Fibroblast of skin of scalp (primary cell): ENCODE measurements at regions not wholly inside any gene's neighbourhood (a gene's known extent, or its start where the extent isn't known, plus 50 kb on each side); places are given as distances from the start of the nearest gene placed in this dataset.
"Not testable (repeated sequence)": the region's sequence is repeated elsewhere in the genome, so short reads cannot be mapped to it uniquely, and the experiment has no call there.

Experiments used
- DNase-seq: peaks from one replicate; pipeline ENCODE4 v3.0.0-alpha.2; 2013

DNA sequence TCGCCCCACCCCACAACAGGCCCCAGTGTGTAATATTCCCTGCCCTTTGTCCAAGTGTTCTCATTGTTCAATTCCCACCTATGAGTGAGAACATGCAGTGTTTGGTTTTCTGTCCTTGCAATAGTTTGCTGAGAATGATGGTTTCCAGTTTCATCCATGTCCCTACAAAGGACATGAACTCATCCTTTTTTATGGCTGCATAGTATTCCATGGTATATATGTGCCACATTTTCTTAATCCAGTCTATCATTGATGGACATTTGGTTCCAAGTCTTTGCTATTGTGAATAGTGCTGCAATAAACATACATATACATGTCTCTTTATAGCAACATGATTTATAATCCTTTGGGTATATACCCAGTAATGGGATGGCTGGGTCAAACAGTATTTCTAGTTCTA is 132.7 kb downstream of the SNX10 start:
- not testable (repeated sequence) for DNase-seq

DNA sequence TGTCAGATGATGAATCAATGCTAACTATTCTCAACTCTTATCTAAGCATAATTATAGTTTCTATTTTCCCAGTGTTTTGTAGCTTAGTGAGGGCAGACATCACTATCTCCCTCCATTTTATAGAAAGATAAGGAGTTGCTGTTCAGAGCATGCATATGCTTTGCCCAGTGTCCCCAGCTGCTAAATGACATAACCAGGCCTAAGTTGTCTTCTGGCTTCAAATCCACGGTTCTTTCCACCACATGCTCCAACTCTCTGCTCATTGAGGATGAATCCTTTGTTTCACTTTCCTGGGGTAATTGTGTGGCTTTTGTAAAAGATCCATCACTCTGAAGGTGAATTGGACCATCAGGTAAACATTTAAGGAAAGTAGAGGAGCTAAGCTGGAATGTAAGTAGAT is 134.0 kb downstream of the SNX10 start:
- no peak for DNase-seq

DNA sequence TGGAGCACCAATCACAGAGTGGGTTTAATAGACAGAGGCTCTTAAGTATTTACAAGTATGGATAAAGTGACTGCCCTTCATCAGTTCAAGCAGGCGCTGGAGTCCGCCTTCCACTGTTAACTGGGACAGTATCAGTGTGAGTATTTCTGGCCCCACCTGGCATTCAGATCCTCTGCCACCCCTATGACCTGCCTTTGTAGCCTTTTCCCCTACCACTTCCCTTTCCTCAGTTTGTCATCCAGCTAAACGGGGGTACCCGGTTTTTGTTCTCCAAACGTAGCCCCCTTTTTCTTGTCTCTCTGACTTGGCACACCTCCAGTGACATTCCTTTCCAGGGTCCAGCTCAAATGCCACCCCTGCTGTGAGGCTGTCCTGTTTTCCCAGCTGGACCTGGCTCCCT is 134.4 kb downstream of the SNX10 start:
- DNase-seq: no peak

DNA sequence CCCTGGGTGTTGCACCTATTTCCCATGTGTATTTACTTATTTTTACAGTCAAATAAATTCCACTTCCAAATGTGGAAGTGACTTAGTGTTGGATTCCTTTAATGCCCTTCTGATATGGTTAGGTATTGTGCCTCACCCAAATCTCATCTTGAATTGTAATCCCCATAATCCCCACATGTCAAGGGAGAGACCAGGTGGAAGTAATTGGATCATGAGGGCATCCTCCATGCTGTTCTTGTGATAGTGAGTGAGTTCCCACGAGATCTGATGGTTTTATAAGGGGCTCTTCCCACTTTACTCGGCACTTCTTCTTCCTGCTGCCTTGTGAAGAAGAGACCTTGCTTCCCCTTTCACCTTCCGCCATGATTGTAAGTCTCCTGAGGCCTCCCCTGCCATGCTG is 136.9 kb downstream of the SNX10 start:
- no peak for DNase-seq

DNA sequence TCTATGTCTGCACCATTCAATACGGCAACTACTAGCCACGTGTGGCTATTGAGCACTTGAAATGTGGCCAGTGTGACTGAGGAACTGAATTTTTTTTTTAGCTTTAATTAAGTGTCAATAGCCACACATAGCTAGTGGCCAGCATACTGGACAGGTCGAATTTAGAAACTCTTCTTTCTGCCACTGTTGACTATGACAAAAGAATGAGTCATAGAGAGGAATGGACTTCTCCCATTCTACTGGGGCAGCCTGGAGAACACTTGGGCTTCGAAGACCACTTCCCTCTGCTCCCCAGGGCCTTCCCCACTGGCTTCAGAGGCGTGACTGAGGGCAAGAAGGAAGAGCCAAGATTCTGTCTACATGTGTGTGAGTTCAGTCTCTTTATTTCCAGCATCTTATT is 137.5 kb downstream of the SNX10 start:
- DNase-seq: no peak

DNA sequence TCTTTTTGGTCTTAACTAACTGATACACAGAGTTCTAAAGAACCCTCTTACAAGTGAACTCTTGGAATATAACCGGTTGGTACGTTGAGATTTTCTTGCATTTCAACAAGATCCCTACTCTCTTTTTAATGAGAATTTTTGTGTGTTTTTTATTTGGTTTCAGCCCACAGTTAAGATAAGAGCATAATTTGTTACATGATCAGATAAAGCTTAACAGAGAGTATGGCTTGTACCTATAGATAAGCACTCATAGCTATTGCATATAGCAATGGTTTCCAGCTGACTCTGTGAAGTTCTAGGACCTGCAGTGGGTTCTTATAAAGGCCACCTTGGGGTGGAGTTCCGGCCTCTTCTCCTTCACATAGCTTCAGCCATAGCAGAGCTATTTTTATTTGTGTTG is 143.3 kb downstream of the SNX10 start:
- no peak for DNase-seq

DNA sequence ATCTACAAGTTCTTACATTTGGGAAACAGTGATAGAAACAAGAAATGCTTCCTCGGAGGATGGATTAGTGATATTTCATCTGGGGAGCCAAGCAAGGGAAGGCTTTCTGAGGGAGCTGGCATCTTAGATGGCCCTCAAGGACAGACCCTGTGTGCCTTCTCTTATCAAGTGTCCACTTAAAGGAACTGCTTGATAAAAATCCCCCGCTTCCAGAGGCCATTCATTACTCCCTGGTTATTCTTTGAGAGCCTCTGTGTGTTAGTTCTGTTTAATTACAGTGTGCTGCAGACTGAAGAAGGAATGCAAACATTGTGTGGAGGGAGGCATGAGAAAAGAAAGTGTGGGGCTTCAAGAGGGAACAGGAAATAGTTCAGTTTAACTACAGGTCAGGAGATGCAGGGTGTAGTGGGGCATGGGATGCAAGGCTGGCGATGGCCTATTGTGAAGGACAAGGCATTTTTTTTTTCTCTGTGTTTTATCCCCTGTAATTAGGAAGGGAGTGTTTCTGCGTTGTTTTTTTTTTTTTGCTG is 145.4 kb downstream of the SNX10 start:
- no peak for DNase-seq

DNA sequence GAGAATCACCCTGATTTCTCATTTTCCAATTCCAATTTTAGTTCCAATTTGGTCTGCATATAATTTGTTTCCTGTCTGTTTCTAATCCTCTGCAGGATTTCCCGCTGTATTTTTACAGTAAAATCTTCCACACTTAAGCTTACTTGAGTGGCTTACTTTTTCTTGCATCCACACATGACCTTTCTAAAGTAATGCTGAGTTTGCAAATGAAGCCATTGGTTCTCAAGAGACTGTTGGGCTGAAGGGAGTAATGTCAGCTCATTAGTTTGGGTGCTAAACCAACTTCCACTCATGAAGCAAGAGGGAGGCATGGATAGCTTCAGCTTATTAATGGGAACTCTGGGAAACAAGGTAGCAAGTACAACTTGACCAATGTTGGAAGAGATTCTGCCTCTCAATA is 146.4 kb downstream of the SNX10 start:
- DNase-seq: no peak

DNA sequence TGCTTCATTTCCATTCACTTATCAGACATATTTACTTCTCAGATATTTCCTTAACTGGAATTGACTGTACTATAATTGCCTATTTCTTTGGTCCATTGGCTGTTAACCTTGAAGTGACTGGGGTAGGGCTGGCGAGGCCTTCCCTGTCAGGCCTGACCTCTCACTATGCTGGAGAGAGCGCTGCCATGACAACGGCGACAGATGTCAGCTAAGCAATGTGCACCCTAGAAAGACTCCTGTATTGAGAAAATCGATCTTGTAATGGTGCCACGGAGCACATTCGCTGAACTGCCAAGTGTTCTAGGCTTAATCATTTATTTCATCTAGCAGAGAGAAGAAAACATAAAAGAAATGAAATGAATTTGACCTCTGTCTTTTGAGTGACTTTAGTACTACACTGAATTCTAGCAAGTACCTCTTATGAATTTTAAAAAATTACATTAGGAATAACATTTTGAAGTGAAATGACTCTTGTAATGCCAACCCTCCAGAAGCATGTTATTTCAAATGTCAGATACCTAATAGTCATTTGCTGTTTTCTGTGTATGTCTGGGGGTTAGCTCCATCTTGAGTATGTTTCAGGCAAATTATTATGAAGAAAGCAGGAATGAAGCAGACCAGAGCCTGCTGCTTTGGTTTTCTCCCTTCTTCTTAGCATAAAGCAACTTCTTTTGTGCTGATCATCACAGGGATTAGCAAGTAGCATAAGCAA is 148.0 kb downstream of the SNX10 start:
- DNase-seq: no peak

DNA sequence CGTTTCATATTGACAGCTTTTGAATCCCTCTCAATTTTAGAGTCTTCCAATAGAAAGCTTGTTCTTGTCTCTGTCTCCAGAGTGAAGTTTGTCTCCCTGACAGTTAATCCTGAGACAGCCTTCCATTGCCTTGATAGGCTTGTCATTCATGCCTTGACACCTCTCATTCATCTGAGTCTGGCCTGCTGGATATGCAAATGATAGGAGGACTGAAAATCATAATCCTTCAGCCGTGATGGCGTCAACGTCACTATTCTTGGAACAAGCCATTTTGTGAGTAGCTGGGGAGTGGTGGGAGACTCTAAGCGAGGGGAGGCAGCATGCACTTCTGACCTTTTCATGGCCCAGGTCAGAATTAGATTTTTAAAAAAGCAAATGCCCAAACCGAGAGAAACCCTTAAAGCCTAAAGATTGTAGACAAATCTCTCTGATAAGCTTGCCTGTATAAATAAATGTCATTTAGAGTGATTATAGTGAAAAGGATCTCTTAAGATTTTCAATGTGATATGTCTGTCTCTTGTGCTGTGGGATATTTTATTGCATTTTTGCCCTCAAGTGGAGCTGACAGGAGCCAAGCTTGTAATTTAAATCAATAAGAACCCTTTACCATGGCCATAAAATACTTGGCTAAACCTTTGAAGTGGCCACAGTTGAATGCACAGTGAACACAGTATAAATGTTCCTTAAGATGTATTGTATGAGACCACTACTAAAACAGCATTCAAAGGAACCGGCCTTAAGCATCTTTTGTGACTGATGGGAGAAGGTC is 148.8 kb downstream of the SNX10 start:
- no peak for DNase-seq

DNA sequence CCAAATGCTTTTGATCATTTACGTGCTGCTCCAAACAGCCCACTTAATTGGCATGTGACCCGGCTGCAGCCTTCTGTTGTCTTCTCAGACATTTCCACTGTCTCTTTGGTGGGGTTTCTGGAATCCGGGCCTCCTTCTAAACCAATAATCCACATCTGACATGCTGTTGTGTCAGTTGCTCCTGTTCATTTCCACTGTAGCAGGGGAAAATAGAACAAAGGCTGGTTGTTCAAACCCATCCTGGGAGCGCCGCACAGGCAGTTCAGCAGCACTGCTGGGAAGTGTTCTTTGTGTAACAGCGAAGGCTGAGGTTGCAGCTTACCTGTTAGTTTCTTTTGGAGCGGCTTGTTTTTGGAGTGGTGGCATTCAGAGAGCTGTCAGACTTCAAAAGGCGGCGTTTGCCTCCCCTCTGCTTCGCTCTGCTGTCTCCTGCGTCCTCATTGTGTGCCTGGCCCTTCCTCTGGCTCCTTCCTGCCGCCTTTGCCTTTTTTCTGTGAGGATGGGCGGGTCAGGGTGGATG is 149.4 kb downstream of the SNX10 start:
- no peak for DNase-seq

DNA sequence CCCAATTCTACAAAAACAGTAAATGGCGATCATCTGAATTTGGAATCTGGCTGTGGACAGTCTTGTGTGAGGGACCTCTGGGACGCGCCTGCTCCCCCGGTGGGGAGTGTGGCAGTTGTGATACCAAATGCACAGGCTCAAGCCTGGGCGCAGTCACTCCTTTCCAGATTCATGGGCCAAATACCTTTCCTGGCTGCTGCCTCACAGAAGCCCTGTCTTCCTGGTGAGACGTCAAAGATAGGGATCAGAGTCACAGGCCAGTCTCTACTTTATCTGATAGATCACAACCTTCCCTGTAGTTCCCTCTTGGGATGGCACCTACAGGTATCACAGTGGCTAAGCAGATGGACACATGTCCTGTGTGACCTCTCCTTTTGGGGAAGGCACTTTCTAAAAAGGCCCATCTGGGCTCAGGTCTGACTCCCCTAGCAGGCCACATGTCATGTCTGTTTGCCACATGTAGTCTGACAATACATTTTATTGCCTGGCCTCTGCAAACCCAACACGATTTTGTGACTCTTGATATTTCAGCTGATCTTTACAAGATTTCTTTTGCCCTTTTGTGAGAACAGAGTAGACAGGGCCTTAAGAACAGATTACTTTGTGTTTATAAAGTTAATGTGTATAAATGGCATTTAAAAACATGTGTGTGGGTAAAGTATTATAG is 150.1 kb downstream of the SNX10 start:
- no peak for DNase-seq

DNA sequence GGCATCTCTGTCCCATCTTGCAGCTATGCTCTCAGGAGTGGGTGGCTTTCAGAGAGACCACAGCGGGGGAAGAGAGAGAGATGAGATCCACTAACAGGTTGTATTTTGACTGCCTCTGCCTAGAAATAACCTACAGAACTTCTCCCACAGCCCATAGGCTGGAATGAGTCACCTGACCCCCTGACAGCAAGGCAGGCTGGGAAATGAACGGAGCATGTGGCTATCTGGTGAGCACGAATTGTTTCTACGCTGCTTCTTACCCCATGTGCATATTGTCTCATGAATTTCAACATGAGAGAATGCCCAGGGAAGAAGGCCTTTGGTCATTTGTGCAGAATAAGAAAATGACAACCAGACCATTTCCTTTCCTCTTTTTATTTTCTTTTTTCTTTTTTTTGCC is 151.3 kb downstream of the SNX10 start:
- no peak for DNase-seq

DNA sequence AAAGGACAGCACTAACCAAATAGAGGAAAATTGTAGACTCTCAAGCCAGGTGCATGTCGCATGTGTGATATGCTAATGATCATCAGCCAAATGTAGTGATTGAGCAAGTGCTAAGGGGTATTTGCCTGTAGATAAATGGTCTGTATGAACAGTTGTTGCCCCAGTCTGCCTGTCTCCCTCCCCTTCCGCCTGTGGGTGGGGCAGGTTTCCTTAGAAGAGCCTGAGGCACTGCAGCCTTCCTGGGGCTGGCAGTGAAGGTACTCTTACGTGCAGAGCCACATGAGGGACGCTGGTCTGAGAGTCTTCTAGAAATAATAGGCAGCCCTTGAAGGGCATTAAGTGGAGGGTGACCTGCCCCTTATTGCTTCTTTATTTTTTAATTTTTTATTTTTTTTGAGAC is 152.1 kb downstream of the SNX10 start:
- DNase-seq: no peak

DNA sequence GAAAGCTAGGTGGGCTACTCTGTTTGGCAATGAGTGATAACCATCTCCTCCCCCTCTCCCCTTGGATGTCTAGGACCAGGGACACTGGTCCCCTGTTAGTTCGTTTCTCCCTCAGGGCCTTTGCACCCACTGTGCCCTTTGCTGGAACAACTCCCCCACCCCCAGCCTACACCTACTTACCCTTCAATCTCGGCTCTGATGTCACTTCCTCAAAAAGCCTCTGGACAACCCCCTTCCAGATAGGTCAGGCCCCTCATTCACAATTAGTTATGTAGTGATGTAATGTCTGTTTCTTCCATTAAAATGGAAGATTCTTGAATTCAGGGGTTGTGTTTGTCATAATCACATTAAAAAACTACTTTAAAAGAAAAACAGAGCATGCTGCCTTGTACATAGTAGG is 152.9 kb downstream of the SNX10 start:
- DNase-seq: no peak

DNA sequence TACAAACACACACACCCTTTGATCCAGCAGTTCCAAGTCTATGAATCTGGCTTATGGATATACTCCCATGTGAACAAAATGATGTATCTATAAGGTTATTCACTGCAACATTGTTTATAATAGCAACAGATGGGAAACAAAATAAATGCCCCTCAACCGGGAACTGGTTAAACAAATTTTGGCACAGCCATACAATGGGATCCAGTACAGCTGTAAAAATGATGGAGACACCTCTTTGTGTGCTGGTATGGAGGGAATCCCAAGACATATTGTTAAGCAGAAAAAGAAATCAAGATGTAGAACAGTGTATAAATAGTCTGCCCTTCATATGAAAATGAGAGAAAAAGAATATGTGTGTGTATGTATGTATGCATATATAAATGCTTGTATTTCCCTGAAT is 155.5 kb downstream of the SNX10 start:
- no peak for DNase-seq

DNA sequence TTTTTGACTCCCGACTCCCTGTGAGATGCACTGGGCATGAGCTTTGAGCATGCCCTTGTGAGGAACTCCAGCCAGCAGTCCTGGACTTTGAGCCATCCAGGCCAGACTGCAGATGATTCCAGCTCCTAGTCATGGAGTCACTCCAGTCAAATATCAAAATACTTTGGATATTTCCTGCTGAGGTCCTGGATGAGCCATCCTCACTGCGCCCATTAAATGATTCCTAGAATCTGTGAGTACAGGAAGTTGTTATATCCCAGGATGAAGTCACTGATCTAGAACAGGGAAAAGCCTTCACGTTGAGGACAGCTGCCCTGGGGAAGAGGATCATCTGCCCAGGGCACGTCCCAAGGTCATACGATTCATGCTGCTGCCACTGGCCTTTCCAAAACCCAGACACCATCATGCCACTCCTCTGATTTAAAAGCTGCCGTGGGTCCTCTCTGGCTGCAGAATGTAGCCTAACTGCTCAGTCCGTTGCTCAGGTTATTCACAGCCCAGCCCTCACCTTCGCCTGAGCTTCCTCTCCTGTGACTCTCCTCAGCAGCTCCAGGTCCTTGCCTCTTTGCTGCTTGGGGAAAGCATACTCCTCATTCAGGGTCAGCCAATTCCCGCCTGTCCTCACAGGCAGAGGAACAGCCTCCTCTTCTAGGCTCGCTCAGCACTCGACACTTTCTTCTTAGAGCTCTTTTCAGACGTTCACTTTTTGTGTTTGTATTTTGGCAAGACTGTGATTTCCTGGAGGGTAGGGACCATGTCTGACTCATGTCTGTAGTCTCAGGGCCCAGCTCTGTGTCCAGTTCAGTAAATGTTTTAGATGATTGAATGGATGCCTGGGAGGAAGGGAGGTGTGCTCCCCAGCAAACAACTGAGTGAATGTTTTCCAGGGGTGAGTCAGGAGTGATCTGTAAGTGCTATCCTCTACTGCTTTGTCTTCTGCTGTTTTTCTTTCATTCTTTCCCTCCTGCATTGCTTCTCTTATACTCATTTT is 157.8 kb downstream of the SNX10 start:
- peak; percentile 40 for DNase-seq

DNA sequence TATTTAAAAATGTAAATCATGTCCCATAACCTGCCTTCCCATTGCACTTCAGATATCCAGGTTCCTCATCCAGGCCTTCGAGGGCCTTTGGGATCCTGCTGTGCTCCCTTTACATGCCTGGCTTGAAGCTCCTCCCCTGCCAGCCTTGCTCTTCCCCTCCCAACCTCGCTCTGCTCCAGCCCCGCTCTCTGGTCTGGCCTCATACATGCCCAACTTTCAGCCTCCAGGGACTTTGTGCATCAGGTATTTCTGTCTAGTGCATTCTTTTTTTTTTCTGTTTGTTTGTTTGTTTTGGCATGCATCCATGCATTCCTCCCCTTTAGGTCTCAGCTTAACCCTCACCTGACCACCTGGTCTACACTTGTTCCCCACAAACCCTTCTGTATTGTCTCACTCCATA is 160.3 kb downstream of the SNX10 start:
- DNase-seq: no peak

DNA sequence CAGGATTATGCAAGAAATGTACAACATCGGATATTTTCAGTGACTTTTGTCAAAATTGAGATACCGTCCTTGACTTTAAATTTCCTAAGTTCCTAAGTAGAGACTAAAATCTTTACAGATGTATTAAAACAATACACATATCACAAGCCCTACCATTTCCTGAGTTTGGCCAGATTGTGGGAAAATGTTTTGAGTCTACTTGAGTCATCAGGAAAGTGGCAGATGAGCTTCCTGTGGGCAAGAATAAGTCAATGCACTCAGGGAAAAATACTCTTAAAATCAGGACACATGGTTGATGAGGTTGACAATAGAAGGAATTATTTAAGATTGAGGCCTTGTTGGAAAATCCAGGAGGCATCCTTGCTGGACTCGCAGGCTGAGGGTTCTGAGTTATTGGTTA is 162.5 kb downstream of the SNX10 start:
- peak; percentile 6 for DNase-seq

DNA sequence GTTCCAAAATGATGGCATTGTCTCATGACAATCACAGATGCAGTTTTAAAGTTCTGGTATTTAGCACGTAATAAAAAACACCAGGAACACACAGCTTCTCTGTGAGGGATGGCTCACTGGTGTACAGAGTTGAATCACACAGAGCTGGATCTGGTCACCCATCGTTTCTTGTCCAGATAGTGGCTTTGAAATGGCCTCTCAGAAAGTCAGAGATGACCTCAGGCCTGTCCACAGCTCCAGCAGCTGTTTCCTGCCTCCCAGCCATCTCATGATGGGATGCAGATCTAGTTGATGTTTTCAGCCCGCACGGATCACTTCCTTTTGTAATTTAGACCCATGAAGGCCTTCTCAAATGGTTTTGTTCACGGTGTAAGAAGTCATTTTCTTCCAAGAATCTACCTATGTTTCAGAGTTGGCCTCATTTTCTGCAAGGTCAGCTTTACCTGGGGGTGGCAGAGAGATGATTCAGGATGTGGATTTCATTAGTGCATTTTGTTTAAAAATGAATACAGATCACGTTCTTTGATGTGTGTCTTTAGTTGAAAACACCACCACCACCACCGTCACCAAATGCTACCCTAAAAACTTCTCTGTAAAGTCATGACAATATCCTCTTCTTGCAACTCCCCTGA is 166.2 kb downstream of the SNX10 start:
- no peak for DNase-seq

DNA sequence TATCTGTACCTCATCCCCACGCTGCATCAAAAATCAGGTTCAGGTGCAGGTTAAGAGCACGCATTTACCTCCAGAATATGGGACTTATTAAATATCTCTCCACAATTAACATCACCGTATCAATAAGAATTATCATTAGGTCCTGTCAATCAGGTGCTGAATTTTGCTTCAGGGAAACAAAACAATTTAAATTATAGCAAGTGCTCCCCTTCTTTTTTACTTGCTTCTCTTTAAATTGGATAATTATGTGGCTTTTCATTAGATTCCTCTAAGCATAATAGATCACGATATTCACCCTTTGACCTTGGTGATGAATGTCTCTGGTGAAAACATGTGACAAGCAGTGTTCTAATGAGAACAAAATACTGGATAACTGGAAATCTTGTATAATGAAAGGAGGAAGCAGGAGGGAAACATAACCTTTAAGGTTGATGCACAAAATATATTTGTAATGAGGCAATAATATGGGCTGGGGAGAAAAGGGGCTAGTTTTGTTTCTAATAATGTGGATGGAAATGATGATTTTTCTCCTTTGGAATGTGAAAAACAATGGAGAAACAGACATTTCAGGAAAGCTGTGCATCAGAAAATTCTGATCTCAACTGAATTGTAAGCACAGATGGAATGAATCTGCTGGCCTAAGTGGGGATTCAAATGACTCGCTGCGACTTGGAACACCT is 166.9 kb downstream of the SNX10 start:
- DNase-seq: no peak
